Stomach (tissue), 4 donors: ENCODE measurements at regions not wholly inside any gene's neighbourhood (a gene's known extent, or its start where the extent isn't known, plus 50 kb on each side); places are given as distances from the start of the nearest gene placed in this dataset.

Source experiments
- EP300 ChIP-seq: sonication (generic); formaldehyde crosslinking; IDR thresholded peaks from one replicate; pipeline ENCODE4 v1.6.1; 2017; ENCODE audit warnings: antibody characterized with exemption
- POLR2A ChIP-seq, 4 donors: fragments of 450-650 bp; IDR thresholded peaks; one replicate each; pipeline ENCODE4 v1.6.1; 2016; ENCODE audit warnings: antibody characterized with exemption in 4 of 4, control low read depth in 2 of 4, mild to moderate bottlenecking in 1 of 4, moderate library complexity in 1 of 4
- TF ChIP-seq, protein P1 (sequence below), 7 experiments: fragments of 450-650 bp in 4 of 7; fragments of 200-600 bp in 3 of 7; sonication (generic) in 3 of 7; IDR thresholded peaks; one replicate each; pipeline ENCODE4 v1.5.1; 2016 to 2019; ENCODE audit warnings: antibody characterized with exemption in 7 of 7, control low read depth in 2 of 7, mild to moderate bottlenecking in 1 of 7

DNA sequence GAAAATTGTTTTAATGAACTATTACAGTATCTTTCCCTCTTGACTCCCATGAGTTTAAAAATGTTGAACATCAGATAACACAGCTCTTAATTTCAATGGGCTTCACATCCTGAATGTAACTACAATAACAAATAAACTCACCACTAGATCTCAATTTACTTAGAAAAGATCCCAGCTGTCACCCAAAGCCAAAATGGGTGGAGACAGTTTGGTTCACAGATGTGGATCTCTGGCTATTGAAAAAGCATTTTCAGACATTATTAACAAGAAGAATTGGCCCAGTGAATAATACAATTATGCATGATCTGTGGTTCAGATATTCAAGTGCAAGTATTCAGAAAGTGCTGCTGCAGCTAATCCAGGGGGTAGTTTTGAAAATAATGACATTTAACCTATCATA is 184.7 kb upstream of the RALGAPA2 start:
- TF ChIP-seq POLR2A (IDR thresholded peaks at IDR 0.05) (no peak), EP300 (no peak)
- TF ChIP-seq, protein P1, sequence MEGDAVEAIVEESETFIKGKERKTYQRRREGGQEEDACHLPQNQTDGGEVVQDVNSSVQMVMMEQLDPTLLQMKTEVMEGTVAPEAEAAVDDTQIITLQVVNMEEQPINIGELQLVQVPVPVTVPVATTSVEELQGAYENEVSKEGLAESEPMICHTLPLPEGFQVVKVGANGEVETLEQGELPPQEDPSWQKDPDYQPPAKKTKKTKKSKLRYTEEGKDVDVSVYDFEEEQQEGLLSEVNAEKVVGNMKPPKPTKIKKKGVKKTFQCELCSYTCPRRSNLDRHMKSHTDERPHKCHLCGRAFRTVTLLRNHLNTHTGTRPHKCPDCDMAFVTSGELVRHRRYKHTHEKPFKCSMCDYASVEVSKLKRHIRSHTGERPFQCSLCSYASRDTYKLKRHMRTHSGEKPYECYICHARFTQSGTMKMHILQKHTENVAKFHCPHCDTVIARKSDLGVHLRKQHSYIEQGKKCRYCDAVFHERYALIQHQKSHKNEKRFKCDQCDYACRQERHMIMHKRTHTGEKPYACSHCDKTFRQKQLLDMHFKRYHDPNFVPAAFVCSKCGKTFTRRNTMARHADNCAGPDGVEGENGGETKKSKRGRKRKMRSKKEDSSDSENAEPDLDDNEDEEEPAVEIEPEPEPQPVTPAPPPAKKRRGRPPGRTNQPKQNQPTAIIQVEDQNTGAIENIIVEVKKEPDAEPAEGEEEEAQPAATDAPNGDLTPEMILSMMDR (IDR thresholded peaks at IDR 0.05): no peak
